Urinary bladder (tissue), 3 donors: ENCODE measurements at regions not wholly inside any gene's neighbourhood (a gene's known extent, or its start where the extent isn't known, plus 50 kb on each side); places are given as distances from the start of the nearest gene placed in this dataset.
A peak's percentile ranks its signal among the peaks of the same experiment; 100 is the strongest.
"Not testable (repeated sequence)": the region's sequence is repeated elsewhere in the genome, so short reads cannot be mapped to it uniquely, and the experiment has no call there.

Experiments
- DNase-seq: peaks from one replicate; pipeline ENCODE4 v3.0.0-alpha.2; 2015; ENCODE audit errors: extremely low spot score
- H3K27ac ChIP-seq: one replicate; pipeline ENCODE4 v1.5.1; 2013; ENCODE audit warnings: low read depth, mild to moderate bottlenecking, moderate library complexity
- H3K36me3 ChIP-seq: one replicate; pipeline ENCODE4 v1.6.1; 2013; ENCODE audit warnings: mild to moderate bottlenecking, moderate library complexity; ENCODE audit not compliant: insufficient read depth
- H3K4me1 ChIP-seq: one replicate; pipeline ENCODE4 v1.6.1; 2013; ENCODE audit warnings: mild to moderate bottlenecking, moderate library complexity; ENCODE audit not compliant: insufficient read depth
- H3K4me3 ChIP-seq: one replicate; pipeline ENCODE4 v1.5.1; 2013; ENCODE audit warnings: low read depth, low read length
- WGBS: extraction: QIAGEN DNeasy Blood & Tissue Kit; methylation state at CpG from one replicate; pipeline ENCODE4 v1.1.7; 2013; 5-methylcytosine and 5-hydroxymethylcytosine counted together
- donor health status: healthy with polysubstance abuse.
- donor health status: healthy.

DNA sequence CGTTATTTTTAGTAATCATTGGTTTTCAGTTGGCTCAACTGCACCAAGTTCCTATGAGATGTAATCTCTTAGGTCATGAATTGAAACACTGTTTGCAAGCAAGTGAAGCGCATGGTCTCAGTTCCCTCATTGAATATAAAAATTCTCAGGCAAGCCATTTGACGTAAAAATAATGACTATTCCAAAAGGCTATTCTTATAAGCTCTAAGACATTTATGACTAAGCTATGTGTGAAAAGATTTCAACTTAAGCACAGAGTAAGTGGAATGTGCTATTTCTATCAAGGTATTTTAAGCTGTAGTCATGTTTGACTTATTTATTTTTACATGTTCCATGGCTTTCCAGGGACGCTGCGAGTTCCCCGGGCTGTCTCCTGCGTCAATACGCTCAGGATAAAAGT, 248.5 kb downstream of the THBS2 start:
- Histone ChIP-seq H3K27ac (no peak overlapping the region), H3K4me3 (no peak overlapping the region), H3K36me3 (no peaks in the 10 kb centered on the region), H3K4me1 (no peaks in the 10 kb centered on the region)
- DNase-seq, result no peak
- WGBS, result 86% methylated on average over 8 of the region's 8 CpGs

DNA sequence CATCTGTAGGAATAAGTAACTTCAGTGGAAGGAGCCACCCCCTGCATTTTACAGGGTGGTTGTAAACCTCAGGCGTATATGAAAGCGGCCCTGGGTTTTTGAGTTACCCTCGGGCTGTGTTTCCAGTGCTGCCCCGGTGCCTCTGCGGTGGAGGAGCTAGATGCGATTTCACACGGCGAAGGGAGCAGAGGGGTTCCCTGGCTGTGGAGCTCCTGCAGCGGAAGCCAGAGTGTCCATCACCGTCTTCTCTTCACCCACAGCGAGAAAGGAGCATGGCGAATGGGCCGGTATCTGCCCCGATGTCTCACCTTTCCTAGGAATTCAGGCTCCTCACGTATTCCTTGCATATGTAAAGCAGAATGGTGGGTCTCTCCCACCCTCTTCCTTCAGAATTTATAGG, 253.6 kb downstream of the THBS2 start:
- 96% methylated on average over 15 of the region's 15 CpGs for WGBS
- no peaks in the 10 kb centered on the region for H3K36me3 ChIP-seq
- DNase-seq, result no peak
- H3K27ac ChIP-seq, result no peak overlapping the region
- no peaks in the 10 kb centered on the region for H3K4me1 ChIP-seq
- no peak overlapping the region for H3K4me3 ChIP-seq

DNA sequence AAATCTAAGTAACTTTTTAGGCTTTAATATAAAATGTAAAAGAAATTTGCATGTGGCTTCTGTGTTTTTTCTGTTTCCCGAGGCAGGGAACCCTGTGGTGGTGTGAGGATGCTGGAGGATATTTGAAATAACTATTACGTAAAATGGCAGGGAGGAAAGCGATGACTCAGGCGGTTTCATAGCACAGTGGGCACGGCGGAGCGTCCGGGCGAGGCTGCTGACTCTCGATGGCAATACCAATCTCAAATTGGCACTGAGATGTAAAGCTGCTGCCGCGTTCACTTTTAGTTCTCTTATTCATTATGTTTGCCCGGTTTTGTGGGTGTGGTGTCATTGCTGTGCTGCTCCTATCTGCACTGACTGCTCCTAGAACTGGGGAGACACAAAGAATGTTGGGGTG, 254.3 kb downstream of the THBS2 start:
- Histone ChIP-seq H3K36me3 (no peaks in the 10 kb centered on the region), H3K4me1 (no peaks in the 10 kb centered on the region), H3K27ac (no peak overlapping the region), H3K4me3 (no peak overlapping the region)
- 96% methylated on average over 13 of the region's 13 CpGs for WGBS
- no peak for DNase-seq

DNA sequence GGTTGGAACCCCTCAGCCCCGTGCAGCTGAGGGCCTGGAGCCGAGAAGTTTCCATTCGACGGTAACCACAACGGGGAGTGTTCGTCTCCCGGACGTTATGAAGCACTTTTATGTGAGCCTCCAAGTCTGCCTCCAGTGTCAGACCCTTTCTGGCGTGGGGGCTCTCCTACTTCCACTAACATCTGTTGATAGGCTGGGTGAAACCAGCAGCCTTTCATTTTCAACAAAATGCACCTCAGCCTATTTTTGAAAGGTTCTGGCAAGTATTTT, 257.4 kb downstream of the THBS2 start:
- H3K27ac ChIP-seq, result no peak overlapping the region
- no peaks in the 10 kb centered on the region for H3K36me3 ChIP-seq
- 88% methylated on average over 9 of the region's 9 CpGs for WGBS
- H3K4me3 ChIP-seq, result no peak overlapping the region
- no peak for DNase-seq
- no peaks in the 10 kb centered on the region for H3K4me1 ChIP-seq

DNA sequence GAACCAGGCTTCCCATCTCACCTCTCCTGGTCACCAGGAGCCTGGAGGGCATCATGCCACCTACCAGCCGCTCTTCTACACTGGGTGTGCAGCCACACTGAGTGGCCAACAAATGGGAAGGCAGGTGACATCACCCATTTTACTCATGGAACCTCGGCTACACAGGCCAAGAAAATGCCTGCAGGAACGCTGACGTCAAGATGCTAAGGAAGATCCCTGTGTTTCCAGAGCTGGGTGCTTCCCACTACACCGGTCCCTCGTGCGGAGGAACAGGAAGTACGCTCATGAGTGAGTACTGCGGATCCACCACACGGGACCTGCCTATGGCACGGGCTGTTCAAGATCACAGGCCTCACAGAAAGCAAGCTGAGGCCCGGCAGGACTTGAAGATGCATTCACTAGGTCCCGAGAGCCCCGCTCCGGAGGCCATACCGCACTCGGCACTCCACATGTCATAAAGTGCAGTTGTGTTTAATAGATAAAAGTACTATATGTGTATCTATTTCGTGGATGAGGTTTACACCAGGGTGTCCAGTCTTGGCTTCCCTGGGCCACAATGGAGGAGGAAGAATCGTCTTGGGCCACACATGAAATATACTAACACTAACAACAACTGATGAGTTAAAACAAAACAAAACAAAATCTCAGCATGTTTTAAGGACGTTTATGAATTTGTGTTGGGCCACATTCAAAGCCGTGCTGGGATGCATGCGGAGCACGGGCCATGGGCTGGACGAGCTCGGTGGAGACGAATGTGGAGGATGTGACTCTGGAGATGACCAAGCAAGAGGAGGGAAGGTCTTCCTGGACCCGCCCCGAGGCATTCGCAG, 257.9 kb downstream of the THBS2 start:
- no peak overlapping the region for H3K4me3 ChIP-seq
- 93% methylated on average over 29 of the region's 29 CpGs for WGBS
- H3K36me3 ChIP-seq, result no peaks in the 10 kb centered on the region
- H3K27ac ChIP-seq, result no peak overlapping the region
- no peak for DNase-seq
- H3K4me1 ChIP-seq, result no peaks in the 10 kb centered on the region

DNA sequence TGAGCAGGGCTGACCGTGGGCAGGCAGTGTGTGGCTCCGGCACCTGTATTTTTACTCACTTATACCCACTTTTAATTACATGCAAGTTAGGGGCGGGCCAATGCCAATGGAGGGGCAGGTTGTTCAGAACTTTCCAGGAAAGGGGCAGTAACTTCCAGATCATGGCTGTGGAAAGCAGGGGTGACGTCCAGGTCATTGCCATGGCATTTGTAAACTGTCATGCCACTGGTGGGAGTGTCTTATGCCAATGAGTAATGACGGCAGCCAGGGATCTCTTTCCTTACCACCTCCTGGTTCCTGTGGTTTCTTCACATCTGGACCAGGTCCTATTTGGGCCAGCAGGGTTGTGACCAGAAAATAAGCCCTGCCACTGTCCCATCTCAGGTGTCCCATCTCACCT, 258.7 kb downstream of the THBS2 start:
- Histone ChIP-seq H3K36me3 (no peaks in the 10 kb centered on the region), H3K4me1 (no peaks in the 10 kb centered on the region), H3K4me3 (no peak overlapping the region), H3K27ac (no peak overlapping the region)
- no peak for DNase-seq
- 92% methylated on average over 5 of the region's 5 CpGs for WGBS

DNA sequence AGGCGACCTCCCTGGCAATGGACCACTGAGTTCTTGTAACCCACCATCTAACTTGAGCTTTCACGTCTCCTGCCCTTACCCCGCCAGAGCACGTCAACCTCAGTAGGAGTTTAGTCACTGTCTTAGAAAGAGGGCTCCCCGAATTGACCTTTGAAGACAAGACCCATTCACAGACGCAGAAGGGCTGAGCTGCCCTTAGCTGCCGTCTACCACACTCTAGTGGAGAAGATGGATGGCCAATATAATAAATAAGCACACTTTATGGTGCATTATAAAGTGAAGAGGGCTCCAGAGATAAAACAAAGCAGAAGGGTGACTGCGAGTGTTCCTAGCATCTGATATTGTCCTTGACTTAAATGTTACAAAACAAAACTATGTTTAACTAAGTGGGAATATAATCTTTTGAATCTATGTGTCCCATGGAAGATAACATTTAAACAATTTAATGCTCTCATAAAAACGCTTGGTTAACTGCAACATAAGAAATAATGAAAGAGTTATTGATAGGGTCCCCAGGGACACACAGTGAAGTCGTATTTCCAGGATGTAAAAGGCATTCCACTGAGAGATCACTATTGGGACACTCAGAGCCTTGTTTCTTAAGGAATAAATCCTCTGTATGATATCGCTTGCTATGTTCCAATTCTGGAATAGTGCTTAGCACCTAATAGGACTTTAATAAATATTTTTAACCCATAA, 261.1 kb downstream of the THBS2 start:
- no peaks in the 10 kb centered on the region for H3K4me1 ChIP-seq
- H3K4me3 ChIP-seq, result no peak overlapping the region
- H3K27ac ChIP-seq, result no peak overlapping the region
- H3K36me3 ChIP-seq, result no peaks in the 10 kb centered on the region
- DNase-seq, result peak; percentile 21
- 77% methylated on average over 11 of the region's 11 CpGs for WGBS

DNA sequence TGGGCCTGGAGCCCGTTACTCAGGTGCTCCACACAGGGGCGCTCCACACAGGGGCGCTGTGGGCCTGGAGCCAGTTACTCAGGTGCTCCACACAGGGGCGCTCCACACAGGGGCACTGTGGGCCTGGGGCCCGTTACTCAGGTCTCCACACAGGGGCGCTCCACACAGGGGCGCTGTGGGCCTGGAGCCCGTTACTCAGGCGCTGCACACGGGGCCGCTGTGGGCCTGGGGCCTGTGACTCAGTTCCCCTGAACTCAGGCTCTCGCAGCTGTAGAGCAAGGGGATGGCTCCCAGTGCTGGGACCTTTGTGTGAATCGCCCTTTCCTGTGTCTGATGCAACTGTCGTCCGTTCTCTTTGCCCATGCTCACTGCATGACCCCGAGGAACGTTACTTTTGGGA, 262.0 kb downstream of the THBS2 start:
- not testable (repeated sequence) for H3K4me3 ChIP-seq, DNase-seq

DNA sequence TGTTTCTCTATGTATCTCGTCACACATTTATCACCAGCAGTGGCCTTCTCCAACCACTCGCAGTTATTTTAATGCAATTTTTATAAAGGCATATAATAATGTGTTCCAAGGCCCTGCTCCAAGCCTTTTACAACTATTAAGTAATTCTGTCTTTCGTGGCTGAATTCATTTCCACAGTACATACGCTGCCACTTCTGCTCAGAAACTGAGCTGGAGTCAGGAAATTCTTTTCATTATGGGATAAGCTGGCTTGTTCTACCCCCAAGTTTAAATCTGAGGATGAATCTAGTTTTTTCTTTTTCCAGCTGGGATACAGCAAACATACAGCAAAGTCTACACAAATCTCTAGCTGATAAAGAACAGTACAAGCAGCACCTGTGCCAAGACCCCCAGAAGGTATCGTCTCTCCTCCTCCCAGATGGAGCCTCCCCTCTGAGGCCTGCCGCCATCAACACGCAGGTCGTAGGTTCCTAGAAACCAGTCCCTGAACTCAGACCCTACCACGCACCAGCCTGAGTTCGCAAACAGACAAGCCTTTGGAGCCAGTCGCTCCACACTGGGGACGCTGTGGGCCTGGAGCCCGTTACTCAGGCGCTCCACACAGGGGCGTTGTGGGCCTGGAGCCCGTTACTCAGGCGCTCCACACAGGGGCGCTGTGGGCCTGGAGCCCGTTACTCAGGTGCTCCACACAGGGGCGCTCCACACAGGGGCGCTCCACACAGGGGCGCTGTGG, 263.5 kb downstream of the THBS2 start:
- WGBS, result 80% methylated on average over 22 of the region's 22 CpGs
- Histone ChIP-seq H3K36me3 (no peaks in the 10 kb centered on the region), H3K4me1 (no peaks in the 10 kb centered on the region), H3K27ac (no peak overlapping the region), H3K4me3 (no peak overlapping the region)
- DNase-seq, result peak; percentile 55

More for the DNA sequence above, 262.0 kb downstream of the THBS2 start:
- H3K27ac ChIP-seq, H3K4me1 ChIP-seq, H3K36me3 ChIP-seq: not testable (repeated sequence)
- WGBS, result 97% methylated on average over 17 of the region's 17 CpGs

DNA sequence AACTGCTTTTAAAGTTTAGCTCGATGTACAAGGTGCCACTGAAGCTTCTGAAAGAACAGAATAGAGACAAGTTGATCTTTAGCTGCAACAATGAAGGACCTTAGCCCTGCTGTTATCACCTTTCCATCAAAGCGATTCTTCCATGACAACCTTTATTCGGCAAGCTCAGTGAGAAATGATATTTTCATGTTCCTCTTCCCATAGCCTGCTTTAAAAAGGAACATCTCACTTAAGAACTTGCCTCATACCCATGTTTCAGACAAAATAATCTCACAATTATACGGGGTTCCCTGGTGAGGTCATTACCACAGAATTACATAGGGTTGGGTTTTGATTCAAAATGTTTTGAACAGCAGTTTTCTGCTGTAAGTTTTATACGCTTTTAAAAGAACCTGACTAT, 264.2 kb downstream of the THBS2 start:
- 53% methylated on average over 5 of the region's 5 CpGs for WGBS
- Histone ChIP-seq H3K4me3 (no peak overlapping the region), H3K36me3 (no peaks in the 10 kb centered on the region), H3K27ac (no peak overlapping the region), H3K4me1 (no peaks in the 10 kb centered on the region)
- no peak for DNase-seq

DNA sequence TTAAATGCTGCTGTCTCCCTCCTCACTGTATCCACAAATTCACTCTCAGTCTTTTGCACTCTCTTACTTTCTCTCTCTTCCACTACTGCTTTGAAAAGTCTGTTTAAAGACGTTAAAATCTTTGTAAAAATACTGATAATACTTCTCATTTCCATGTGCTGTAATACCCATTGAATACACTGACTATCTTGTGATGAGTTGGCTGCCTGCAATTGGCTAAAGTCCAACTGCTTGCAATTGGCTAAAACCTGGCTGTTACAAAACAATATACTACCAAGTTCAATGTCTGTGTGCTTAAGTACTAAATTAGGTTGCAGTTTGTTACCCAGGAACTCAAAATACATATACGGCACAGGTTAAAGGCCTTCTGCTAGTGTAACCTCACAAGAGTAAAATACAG, 264.8 kb downstream of the THBS2 start:
- Histone ChIP-seq H3K36me3 (no peaks in the 10 kb centered on the region), H3K4me3 (no peak overlapping the region), H3K27ac (no peak overlapping the region), H3K4me1 (no peaks in the 10 kb centered on the region)
- no peak for DNase-seq
- WGBS, result 37% methylated on average over 2 of the region's 2 CpGs

DNA sequence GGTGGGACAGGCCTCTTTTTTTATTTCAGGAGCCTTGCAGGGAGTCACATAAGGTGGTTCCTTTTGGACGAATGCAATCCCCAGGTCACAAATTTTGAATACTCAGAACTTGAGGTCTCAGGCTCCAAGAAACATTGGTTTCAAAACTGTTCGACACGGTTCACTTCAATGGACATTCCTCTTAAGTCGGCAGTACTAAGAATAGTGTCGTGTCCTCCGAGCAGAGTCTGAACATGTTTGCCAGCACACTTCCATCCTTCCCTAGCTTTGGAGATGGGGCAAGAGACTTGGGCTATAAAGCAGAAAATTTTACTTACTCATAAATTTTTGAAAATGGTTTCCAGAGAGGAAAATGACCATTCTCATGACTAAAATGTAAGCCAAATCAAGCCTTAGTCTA, 265.4 kb downstream of the THBS2 start:
- no peak overlapping the region for H3K4me3 ChIP-seq
- no peaks in the 10 kb centered on the region for H3K4me1 ChIP-seq
- DNase-seq, result no peak
- no peak overlapping the region for H3K27ac ChIP-seq
- no peaks in the 10 kb centered on the region for H3K36me3 ChIP-seq
- WGBS, result 94% methylated on average over 6 of the region's 6 CpGs

DNA sequence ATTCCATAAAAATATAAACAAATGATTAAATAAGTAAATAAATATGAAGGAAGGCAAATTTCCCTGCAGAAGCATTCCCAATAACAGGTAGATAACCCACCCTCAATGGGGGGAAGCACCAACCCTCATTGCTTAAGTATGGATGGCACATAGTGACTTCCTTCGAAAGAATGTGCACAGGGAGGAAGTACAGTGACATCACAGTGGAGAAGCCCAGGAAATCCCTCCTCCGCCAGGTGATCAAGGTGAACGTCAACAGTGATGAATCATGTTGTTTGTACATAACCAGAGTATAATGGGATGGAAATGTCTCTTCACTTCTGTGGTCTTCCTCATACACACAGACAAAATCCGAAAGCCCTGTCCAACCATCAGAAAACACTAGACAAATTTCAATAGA, 267.9 kb downstream of the THBS2 start:
- WGBS, result 93% methylated on average over 4 of the region's 4 CpGs
- Histone ChIP-seq H3K27ac (no peak overlapping the region), H3K36me3 (no peaks in the 10 kb centered on the region), H3K4me1 (no peaks in the 10 kb centered on the region), H3K4me3 (no peak overlapping the region)
- DNase-seq, result no peak

DNA sequence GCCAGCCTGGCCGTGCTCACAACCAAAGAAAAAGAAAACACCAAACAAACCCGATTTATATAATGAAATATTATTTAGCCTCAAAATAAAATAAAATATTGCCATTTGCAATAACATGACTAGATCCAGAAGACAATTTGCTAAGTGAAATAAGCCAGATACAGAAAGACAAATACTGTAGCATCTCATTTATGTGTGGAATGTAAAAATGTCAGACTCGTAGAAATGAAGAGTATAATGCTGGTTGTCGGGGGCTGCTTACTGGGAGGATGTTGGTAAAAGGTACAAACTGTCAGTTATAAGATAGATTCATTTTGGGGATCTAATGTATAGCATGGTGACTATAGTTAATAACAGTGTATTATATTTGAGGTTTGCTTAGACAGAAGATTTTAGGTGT, 269.7 kb downstream of the THBS2 start:
- no peaks in the 10 kb centered on the region for H3K36me3 ChIP-seq
- no peak overlapping the region for H3K4me3 ChIP-seq
- no peak for DNase-seq
- no peaks in the 10 kb centered on the region for H3K4me1 ChIP-seq
- 61% methylated on average over 4 of the region's 4 CpGs for WGBS
- no peak overlapping the region for H3K27ac ChIP-seq
